ENCODE measurements at regions not wholly inside any gene's neighbourhood (a gene's known extent, or its start where the extent isn't known, plus 50 kb on each side); places are given as distances from the start of the nearest gene placed in this dataset.

GRCh38 chr1:9475061-9475627, 64.1 kb upstream of the SLC25A33 start:
- TF ChIP-seq CTCF (conservative IDR thresholded peaks at IDR 0.05; ENCODE audit: low read length) = no peak
- no peak for TF ChIP-seq EZH2phosphoT487 (IDR thresholded peaks at IDR 0.05; ENCODE audit: borderline replicate concordance)
- H3K4me3 ChIP-seq (ENCODE audit: low read length, poor library complexity, severe bottlenecking) = no peak overlapping the region
- H3K79me2 ChIP-seq (ENCODE audit: insufficient read depth, low read length) = no peaks in the 10 kb centered on the region
- H3K27me3 ChIP-seq (ENCODE audit: insufficient read depth, low read length, poor library complexity, severe bottlenecking) = no peaks in the 10 kb centered on the region
- H3K9me2 ChIP-seq (replicated peaks; ENCODE audit: low read depth, low read length) = no peaks in the 10 kb centered on the region
- H4K20me1 ChIP-seq (ENCODE audit: insufficient read depth, low read length, poor library complexity, severe bottlenecking) = no peaks in the 10 kb centered on the region
- H3K9me3 ChIP-seq (ENCODE audit: insufficient read depth, low read depth, low read length) = no peaks in the 10 kb centered on the region
- no peak overlapping the region for H2AFZ ChIP-seq (ENCODE audit: low read length)
- H3F3A ChIP-seq (ENCODE audit: low read depth) = no peaks in the 10 kb centered on the region
- H3K4me1 ChIP-seq (ENCODE audit: insufficient read depth, low read length, poor library complexity, severe bottlenecking) = no peaks in the 10 kb centered on the region
- no peaks in the 10 kb centered on the region for H3K36me3 ChIP-seq (ENCODE audit: insufficient read depth, low read length)
- no peak overlapping the region for H3K4me2 ChIP-seq (ENCODE audit: low read depth, low read length, poor library complexity, severe bottlenecking)
- no peak overlapping the region for H3K9ac ChIP-seq (ENCODE audit: low read depth, low read length, poor library complexity, severe bottlenecking)

- H3K4me1 ChIP-seq (ENCODE audit: insufficient read depth, low read length, poor library complexity, severe bottlenecking) = no peaks in the 10 kb centered on the region
- H3K79me2 ChIP-seq (ENCODE audit: insufficient read depth, low read length) = no peaks in the 10 kb centered on the region
- no peak overlapping the region for H3K4me3 ChIP-seq (ENCODE audit: low read length, poor library complexity, severe bottlenecking)
- no peaks in the 10 kb centered on the region for H3K9me2 ChIP-seq (replicated peaks; ENCODE audit: low read depth, low read length)
- no peak overlapping the region for H3K9ac ChIP-seq (ENCODE audit: low read depth, low read length, poor library complexity, severe bottlenecking)
- H3K4me2 ChIP-seq (ENCODE audit: low read depth, low read length, poor library complexity, severe bottlenecking) = no peak overlapping the region
- no peak overlapping the region for H2AFZ ChIP-seq (ENCODE audit: low read length)
- H3K9me3 ChIP-seq (ENCODE audit: insufficient read depth, low read depth, low read length) = no peaks in the 10 kb centered on the region
- H4K20me1 ChIP-seq (ENCODE audit: insufficient read depth, low read length, poor library complexity, severe bottlenecking) = no peaks in the 10 kb centered on the region
- H3K27me3 ChIP-seq (ENCODE audit: insufficient read depth, low read length, poor library complexity, severe bottlenecking) = no peaks in the 10 kb centered on the region
- no peaks in the 10 kb centered on the region for H3F3A ChIP-seq (ENCODE audit: low read depth)
- no peak for TF ChIP-seq EZH2phosphoT487 (IDR thresholded peaks at IDR 0.05; ENCODE audit: borderline replicate concordance)
- no peak for TF ChIP-seq CTCF (conservative IDR thresholded peaks at IDR 0.05; ENCODE audit: low read length)
- no peaks in the 10 kb centered on the region for H3K36me3 ChIP-seq (ENCODE audit: insufficient read depth, low read length)
Observed at GRCh38 chr1:9476790-9477463, 62.3 kb upstream of the SLC25A33 start.

- no peak overlapping the region for H3K4me3 ChIP-seq (ENCODE audit: low read length, poor library complexity, severe bottlenecking)
- no peaks in the 10 kb centered on the region for H3K79me2 ChIP-seq (ENCODE audit: insufficient read depth, low read length)
- no peaks in the 10 kb centered on the region for H3K9me2 ChIP-seq (replicated peaks; ENCODE audit: low read depth, low read length)
- no peaks in the 10 kb centered on the region for H3K4me1 ChIP-seq (ENCODE audit: insufficient read depth, low read length, poor library complexity, severe bottlenecking)
- no peak for TF ChIP-seq CTCF (conservative IDR thresholded peaks at IDR 0.05; ENCODE audit: low read length)
- no peak for TF ChIP-seq EZH2phosphoT487 (IDR thresholded peaks at IDR 0.05; ENCODE audit: borderline replicate concordance)
- no peak overlapping the region for H2AFZ ChIP-seq (ENCODE audit: low read length)
- no peak overlapping the region for H3K4me2 ChIP-seq (ENCODE audit: low read depth, low read length, poor library complexity, severe bottlenecking)
- H3K9me3 ChIP-seq (ENCODE audit: insufficient read depth, low read depth, low read length) = no peaks in the 10 kb centered on the region
- H3K27me3 ChIP-seq (ENCODE audit: insufficient read depth, low read length, poor library complexity, severe bottlenecking) = no peaks in the 10 kb centered on the region
- no peaks in the 10 kb centered on the region for H3K36me3 ChIP-seq (ENCODE audit: insufficient read depth, low read length)
- H4K20me1 ChIP-seq (ENCODE audit: insufficient read depth, low read length, poor library complexity, severe bottlenecking) = no peaks in the 10 kb centered on the region
- no peaks in the 10 kb centered on the region for H3F3A ChIP-seq (ENCODE audit: low read depth)
- H3K9ac ChIP-seq (ENCODE audit: low read depth, low read length, poor library complexity, severe bottlenecking) = no peak overlapping the region
Observed at GRCh38 chr1:9477535-9477934, 61.7 kb upstream of the SLC25A33 start.
